K562 (cell line): ENCODE measurements at regions not wholly inside any gene's neighbourhood (a gene's known extent, or its start where the extent isn't known, plus 50 kb on each side); places are given as distances from the start of the nearest gene placed in this dataset.
A peak's percentile ranks its signal among the peaks of the same experiment; 100 is the strongest.

Source experiments
- ATAC-seq: fragments of 200-7000 bp; cut with Tn5 transposase; 3 replicates; pipeline ENCODE4 v1.9.1; 2020; ENCODE audit warnings: moderate library complexity
- BruUV-seq: library from RNA; stranded (reverse); fragments of 400-500 nt; replicated peaks from 2 replicates; lab custom pipeline; 2021; lab: Mats Ljungman, UMichigan
- CTCF ChIA-PET: fragments of 300-600 bp; formaldehyde crosslinking; extraction: SDS; loops from one replicate; lab custom pipeline; 2021; ENCODE audit warnings: low intra/inter-chr PET ratio; lab: Yijun Ruan, JAX
- POLR2A ChIA-PET: fragments of 300-600, 350-650 bp; sonication (Branson Sonifier 250); formaldehyde crosslinking; extraction: SDS; loops from one replicate; lab custom pipeline; 2021; ENCODE audit warnings: antibody characterized with exemption, inconsistent platforms; lab: Yijun Ruan, JAX
- DNase-seq, 4 experiments: peaks; one replicate each; pipeline versions ENCODE4 v3.0.0 to v3.0.0-alpha.2; 2011 to 2018; ENCODE audit warnings: low spot score in 3 of 4, mixed read lengths in 3 of 4; ENCODE audit errors: extremely low read depth in 1 of 4
- FAIRE-seq: peaks from 2 replicates; lab custom pipeline; 2011; peaks lifted over from hg19 to GRCh38; lab: Jason Lieb, UNC
- H2AFZ ChIP-seq: 2 replicates; pipeline ENCODE4 v1.6.0; 2011; ENCODE audit warnings: low read depth, low read length, control low read depth, inconsistent platforms
- H3K27ac ChIP-seq: fragments of 200-600 bp; 3 replicates; pipeline ENCODE4 v1.8.0; 2011; ENCODE audit warnings: low read depth, mild to moderate bottlenecking, control low read depth, inconsistent platforms, low read length, moderate library complexity, mixed read lengths; ENCODE audit errors: extremely low read depth
- H3K27me3 ChIP-seq, 2 experiments: fragments of 300-600 bp in 1 of 2; 2 replicates in 1 of 2; 3 replicates in 1 of 2; pipeline versions ENCODE4 v1.6.0 to v1.8.0; 2011; ENCODE audit warnings: inconsistent platforms in 2 of 2, low read length in 2 of 2, mild to moderate bottlenecking in 1 of 2, mixed read lengths in 1 of 2, moderate library complexity in 1 of 2; ENCODE audit not compliant: control insufficient read depth in 2 of 2, insufficient read depth in 2 of 2
- H3K36me3 ChIP-seq: fragments of 300-600 bp; 3 replicates; pipeline ENCODE4 v1.8.0; 2011; ENCODE audit warnings: mild to moderate bottlenecking, low read length, inconsistent platforms; ENCODE audit not compliant: control insufficient read depth, insufficient read depth
- H3K4me1 ChIP-seq, 2 experiments: fragments of 200-600 bp in 1 of 2; replicated peaks in 1 of 2; 2 replicates in 1 of 2; 3 replicates in 1 of 2; pipeline versions ENCODE4 v1.5.1 to v1.8.0; 2011; ENCODE audit warnings: inconsistent platforms in 2 of 2, low read length in 2 of 2, mild to moderate bottlenecking in 1 of 2, mixed read lengths in 1 of 2, moderate library complexity in 1 of 2; ENCODE audit not compliant: control insufficient read depth in 2 of 2, insufficient read depth in 2 of 2
- H3K4me2 ChIP-seq: 2 replicates; pipeline ENCODE4 v1.6.1; 2011; ENCODE audit warnings: low read length, control low read depth, inconsistent platforms, mixed read lengths; ENCODE audit not compliant: insufficient read depth
- H3K4me3 ChIP-seq: fragments of 200-600 bp; sonication (generic), shearing (Covaris generic); 2 replicates; pipeline ENCODE4 v1.5.1; 2016; ENCODE audit warnings: control low read depth, inconsistent platforms
- H3K79me2 ChIP-seq: fragments of 200-600 bp; 3 replicates; pipeline ENCODE4 v1.8.0; 2011; ENCODE audit warnings: low read length, inconsistent platforms; ENCODE audit not compliant: control insufficient read depth, insufficient read depth
- H3K9ac ChIP-seq, 2 experiments: 2 replicates each; pipeline versions ENCODE4 v1.6.0 to v1.6.1; 2011; ENCODE audit warnings: low read depth in 2 of 2, low read length in 2 of 2, control low read depth in 1 of 2, inconsistent platforms in 1 of 2, mild to moderate bottlenecking in 1 of 2, mixed read lengths in 1 of 2; ENCODE audit not compliant: insufficient read depth in 1 of 2
- H3K9me1 ChIP-seq: one replicate; pipeline ENCODE4 v1.6.0; 2011; ENCODE audit warnings: inconsistent platforms, mild to moderate bottlenecking, low read length, moderate library complexity; ENCODE audit not compliant: control insufficient read depth, insufficient read depth
- H3K9me3 ChIP-seq: replicated peaks from 2 replicates; pipeline ENCODE4 v1.5.1; 2011; ENCODE audit warnings: low read depth, low read length, inconsistent platforms; ENCODE audit not compliant: control insufficient read depth, insufficient read depth
- H4K20me1 ChIP-seq: replicated peaks from 2 replicates; pipeline ENCODE4 v1.6.1; 2011; ENCODE audit warnings: low read length, inconsistent platforms, mixed read lengths; ENCODE audit not compliant: control insufficient read depth, insufficient read depth
- BRD4 ChIP-seq: fragments of 200-600 bp; sonication (generic); IDR thresholded peaks from 2 replicates; pipeline ENCODE4 v1.6.1; 2017; ENCODE audit warnings: inconsistent platforms
- EWSR1 ChIP-seq: fragments of 450-650 bp; IDR thresholded peaks from 2 replicates; pipeline ENCODE4 v1.6.1; 2018; ENCODE audit warnings: borderline replicate concordance, mild to moderate bottlenecking, low read depth, moderate library complexity; ENCODE audit not compliant: partially characterized antibody
- IRF2 ChIP-seq: sonication (generic); formaldehyde crosslinking; IDR thresholded peaks from 2 replicates; pipeline ENCODE4 v1.8.1; 2022; ENCODE audit warnings: mild to moderate bottlenecking, missing genetic modification reagents
- RHOXF2B ChIP-seq: fragments of 250-450 bp; sonication (Bioruptor Pico); conservative IDR thresholded peaks from 2 replicates; pipeline ENCODE4 v1.5.1; 2021
- TAL1 ChIP-seq: fragments of 450-650 bp; IDR thresholded peaks from 2 replicates; pipeline ENCODE4 v1.6.1; 2016; ENCODE audit warnings: mild to moderate bottlenecking
- ZNF174 ChIP-seq: fragments of 250-450 bp; sonication (Bioruptor Pico); IDR thresholded peaks from 2 replicates; pipeline ENCODE4 v1.4.0; 2020; ENCODE audit warnings: mild to moderate bottlenecking
- ZNF75A ChIP-seq: fragments of 450-650 bp; formaldehyde crosslinking; IDR thresholded peaks from 2 replicates; pipeline ENCODE4 v1.4.0; 2020; ENCODE audit warnings: mild to moderate bottlenecking
- WGBS: fragments of 100-300 bp; shearing (Covaris generic); methylation state at CpG from one replicate; pipeline ENCODE4 v1.1.6; 2016; ENCODE audit warnings: low coverage, mixed read lengths; ENCODE audit not compliant: insufficient coverage; ENCODE audit errors: missing lambda C conversion rate; 5-methylcytosine and 5-hydroxymethylcytosine counted together
- in situ Hi-C: fragments of 300-500 bp; cut with MboI; formaldehyde crosslinking; loops from 4 replicates; pipeline ENCODE4 v1.15.0; 2018; ENCODE audit warnings: inconsistent platforms, mixed read lengths
- intact Hi-C: fragments of 100-400 bp; cut with micrococcal nuclease; formaldehyde crosslinking; loops from 2 replicates; pipeline ENCODE4 v1.14.2; 2022
- TF ChIP-seq, protein P1 (sequence below), 2 experiments: fragments of 450-650 bp in 1 of 2; sonication (generic) in 1 of 2; formaldehyde crosslinking in 1 of 2; IDR thresholded peaks; 2 replicates each; pipeline versions ENCODE4 v1.7.1 to v1.9.0; 2016 to 2022; ENCODE audit warnings: inconsistent platforms in 1 of 2, mild to moderate bottlenecking in 1 of 2, missing genetic modification reagents in 1 of 2

DNA sequence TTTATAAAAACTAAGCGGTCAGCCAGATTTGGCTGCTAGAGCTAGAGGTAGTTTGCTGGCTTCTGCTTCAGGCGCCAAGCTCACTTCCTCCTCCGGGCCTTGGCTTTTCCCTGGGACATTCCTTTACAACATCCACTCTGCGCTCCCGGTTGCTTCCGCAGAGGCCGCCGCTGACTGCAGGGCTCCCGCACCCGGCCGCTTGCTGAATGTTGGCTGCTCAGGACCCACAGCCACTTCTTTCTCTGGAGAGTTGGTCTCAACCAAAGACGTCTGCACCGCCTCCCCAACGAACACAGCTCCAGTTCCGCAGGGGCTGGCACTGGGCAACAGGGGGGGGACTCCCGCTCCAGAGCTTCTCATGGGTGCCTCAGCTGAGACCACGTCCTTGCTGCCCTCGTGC is 282.8 kb downstream of the TFAP2C start:
- CTCF ChIA-PET = no interaction called here
- H2AFZ ChIP-seq = no peak overlapping the region
- H3K9me1 ChIP-seq = no peaks in the 10 kb centered on the region
- H3K27ac ChIP-seq = no peak overlapping the region
- no peaks in the 10 kb centered on the region for H3K36me3 ChIP-seq
- H3K79me2 ChIP-seq = no peaks in the 10 kb centered on the region
- intact Hi-C loops = no loop called here
- no peaks in the 10 kb centered on the region for H3K9me3 ChIP-seq
- FAIRE-seq (no peak), ATAC-seq (no peak), DNase-seq (no peak)
- no peak overlapping the region for H3K9ac ChIP-seq
- POLR2A ChIA-PET = interaction anchor here (1.0 kb wide), 1 partner anchor 235 kb away, joined by 3 read pairs; no protein-coding TSS in a partner anchor
- WGBS = 4% methylated on average over 15 of the region's 18 CpGs
- no peaks in the 10 kb centered on the region for H3K4me1 ChIP-seq
- H3K27me3 ChIP-seq = peaks cover 0 to 19% of the 10 kb centered on the region in 2 experiments; a peak in 3 of 5 replicates
- H4K20me1 ChIP-seq = no peaks in the 10 kb centered on the region; the same call in 1 of the 2 replicates
- TF ChIP-seq TAL1 (no peak), RHOXF2B (CRISPR knock-in tag) (no peak), ZNF75A (CRISPR knock-in tag) (no peak), EWSR1 (no peak), ZNF174 (CRISPR knock-in tag) (no peak), BRD4 (no peak)
- no peak overlapping the region for H3K4me3 ChIP-seq
- in situ Hi-C loops = no loop called here
- no TSS peak for BruUV-seq
- no peak overlapping the region for H3K4me2 ChIP-seq

DNA sequence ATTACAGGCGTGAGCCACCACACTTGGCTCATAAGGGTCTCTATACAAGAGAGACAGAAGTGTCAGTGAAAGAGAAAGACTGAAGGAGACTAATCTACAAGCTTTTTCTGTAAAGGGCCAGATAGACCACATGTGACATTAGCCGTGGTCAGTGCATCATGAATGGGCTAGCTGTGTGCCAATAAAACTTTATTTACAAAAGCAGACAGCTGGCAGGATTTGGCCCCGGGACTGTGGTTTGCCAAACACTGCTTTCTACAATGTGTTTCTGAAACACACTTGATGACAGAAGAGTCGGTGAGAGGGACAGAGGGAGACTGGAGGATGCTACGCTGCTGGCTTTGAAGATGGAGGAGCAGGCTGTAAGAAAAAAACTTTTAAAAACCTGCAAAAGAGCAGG is 285.4 kb downstream of the TFAP2C start:
- 4% methylated on average over 5 of the region's 5 CpGs for WGBS
- Histone ChIP-seq H3K79me2 (no peaks in the 10 kb centered on the region), H3K4me1 (no peaks in the 10 kb centered on the region), H2AFZ (no peak overlapping the region), H3K27me3 (peaks cover 0 to 19% of the 10 kb centered on the region in 2 experiments; a peak in 3 of 5 replicates), H3K9me3 (no peaks in the 10 kb centered on the region), H3K27ac (no peak overlapping the region), H3K9ac (no peak overlapping the region), H3K9me1 (no peaks in the 10 kb centered on the region), H4K20me1 (no peaks in the 10 kb centered on the region; the same call in 1 of the 2 replicates), H3K4me2 (no peak overlapping the region), H3K36me3 (no peaks in the 10 kb centered on the region), H3K4me3 (no peak overlapping the region)
- ChIA-PET POLR2A (no interaction called here), CTCF (no interaction called here)
- DNase-seq (no peak), FAIRE-seq (no peak), ATAC-seq (no peak)
- TF ChIP-seq, protein P1, sequence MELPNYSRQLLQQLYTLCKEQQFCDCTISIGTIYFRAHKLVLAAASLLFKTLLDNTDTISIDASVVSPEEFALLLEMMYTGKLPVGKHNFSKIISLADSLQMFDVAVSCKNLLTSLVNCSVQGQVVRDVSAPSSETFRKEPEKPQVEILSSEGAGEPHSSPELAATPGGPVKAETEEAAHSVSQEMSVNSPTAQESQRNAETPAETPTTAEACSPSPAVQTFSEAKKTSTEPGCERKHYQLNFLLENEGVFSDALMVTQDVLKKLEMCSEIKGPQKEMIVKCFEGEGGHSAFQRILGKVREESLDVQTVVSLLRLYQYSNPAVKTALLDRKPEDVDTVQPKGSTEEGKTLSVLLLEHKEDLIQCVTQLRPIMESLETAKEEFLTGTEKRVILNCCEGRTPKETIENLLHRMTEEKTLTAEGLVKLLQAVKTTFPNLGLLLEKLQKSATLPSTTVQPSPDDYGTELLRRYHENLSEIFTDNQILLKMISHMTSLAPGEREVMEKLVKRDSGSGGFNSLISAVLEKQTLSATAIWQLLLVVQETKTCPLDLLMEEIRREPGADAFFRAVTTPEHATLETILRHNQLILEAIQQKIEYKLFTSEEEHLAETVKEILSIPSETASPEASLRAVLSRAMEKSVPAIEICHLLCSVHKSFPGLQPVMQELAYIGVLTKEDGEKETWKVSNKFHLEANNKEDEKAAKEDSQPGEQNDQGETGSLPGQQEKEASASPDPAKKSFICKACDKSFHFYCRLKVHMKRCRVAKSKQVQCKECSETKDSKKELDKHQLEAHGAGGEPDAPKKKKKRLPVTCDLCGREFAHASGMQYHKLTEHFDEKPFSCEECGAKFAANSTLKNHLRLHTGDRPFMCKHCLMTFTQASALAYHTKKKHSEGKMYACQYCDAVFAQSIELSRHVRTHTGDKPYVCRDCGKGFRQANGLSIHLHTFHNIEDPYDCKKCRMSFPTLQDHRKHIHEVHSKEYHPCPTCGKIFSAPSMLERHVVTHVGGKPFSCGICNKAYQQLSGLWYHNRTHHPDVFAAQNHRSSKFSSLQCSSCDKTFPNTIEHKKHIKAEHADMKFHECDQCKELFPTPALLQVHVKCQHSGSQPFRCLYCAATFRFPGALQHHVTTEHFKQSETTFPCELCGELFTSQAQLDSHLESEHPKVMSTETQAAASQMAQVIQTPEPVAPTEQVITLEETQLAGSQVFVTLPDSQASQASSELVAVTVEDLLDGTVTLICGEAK (IDR thresholded peaks at IDR 0.05) = peak; percentile 83
- TF ChIP-seq, protein P1 (CRISPR knock-in tag; IDR thresholded peaks at IDR 0.05) = no peak
- no peak for TF ChIP-seq IRF2 (CRISPR knock-in tag)
- intact Hi-C loops = no loop called here
- BruUV-seq = no TSS peak
- in situ Hi-C loops = no loop called here
